ENCODE measurements at regions not wholly inside any gene's neighbourhood (a gene's known extent, or its start where the extent isn't known, plus 50 kb on each side); places are given as distances from the start of the nearest gene placed in this dataset.

- Histone ChIP-seq H3K4me3 (ENCODE audit: low read length) (no peak overlapping the region), H3K9me3 (ENCODE audit: low read length) (no peaks in the 10 kb centered on the region), H3K27me3 (ENCODE audit: insufficient read depth, low read depth, low read length) (no peaks in the 10 kb centered on the region), H3K4me2 (ENCODE audit: low read length) (no peak overlapping the region), H3F3A (ENCODE audit: insufficient read depth, low read length, poor library complexity, severe bottlenecking) (no peaks in the 10 kb centered on the region), H2AFZ (ENCODE audit: low read depth, low read length) (no peak overlapping the region), H3K36me3 (ENCODE audit: insufficient read depth, low read length) (no peaks in the 10 kb centered on the region), H3K9me2 (ENCODE audit: insufficient read depth, low read length) (no peaks in the 10 kb centered on the region), H3K27ac (ENCODE audit: low read length) (no peak overlapping the region), H3K9ac (ENCODE audit: low read length) (no peak overlapping the region), H4K20me1 (ENCODE audit: insufficient read depth) (no peaks in the 10 kb centered on the region), H3K79me2 (replicated peaks; ENCODE audit: insufficient read depth, low read length) (no peaks in the 10 kb centered on the region)
- no peak for TF ChIP-seq CTCF (IDR thresholded peaks at IDR 0.05; ENCODE audit: poor library complexity, severe bottlenecking)
- no peak for TF ChIP-seq SMC3 (conservative IDR thresholded peaks at IDR 0.05; ENCODE audit: poor library complexity)
- TF ChIP-seq POLR2AphosphoS5 (IDR thresholded peaks at IDR 0.05), result no peak
- no peak for TF ChIP-seq MXI1 (conservative IDR thresholded peaks at IDR 0.05; ENCODE audit: poor library complexity, severe bottlenecking)
- no peak for TF ChIP-seq EP300 (conservative IDR thresholded peaks at IDR 0.05; ENCODE audit: poor library complexity, severe bottlenecking)
- TF ChIP-seq EZH2 (IDR thresholded peaks at IDR 0.05; ENCODE audit: borderline replicate concordance, insufficient read depth, low read length, poor library complexity, severe bottlenecking), result no peak
- TF ChIP-seq TAF1 (IDR thresholded peaks at IDR 0.05; ENCODE audit: low read depth), result no peak
- TF ChIP-seq RAD21 (conservative IDR thresholded peaks at IDR 0.05), result no peak
- no peak for TF ChIP-seq REST (IDR thresholded peaks at IDR 0.05; ENCODE audit: borderline replicate concordance)
Observed at GRCh38 chr14:82060219-82060618, 526.6 kb upstream of the SEL1L start.

GRCh38 chr14:82067221-82067875 is 533.7 kb upstream of the SEL1L start:
- H3K4me3 ChIP-seq (ENCODE audit: low read length), result peak overlapping the region; percentile 49
- H3K27ac ChIP-seq (ENCODE audit: low read length), result peak overlapping the region; percentile 76
- no peaks in the 10 kb centered on the region for H3K9me3 ChIP-seq (ENCODE audit: low read length)
- no peaks in the 10 kb centered on the region for H3K27me3 ChIP-seq (ENCODE audit: insufficient read depth, low read depth, low read length)
- H3K9ac ChIP-seq (ENCODE audit: low read length), result peak overlapping the region; percentile 25
- H2AFZ ChIP-seq (ENCODE audit: low read depth, low read length), result no peak overlapping the region
- no peaks in the 10 kb centered on the region for H4K20me1 ChIP-seq (ENCODE audit: insufficient read depth)
- H3K9me2 ChIP-seq (ENCODE audit: insufficient read depth, low read length), result no peaks in the 10 kb centered on the region
- TF ChIP-seq POLR2AphosphoS5 (IDR thresholded peaks at IDR 0.05) (peak; percentile 78), EP300 (conservative IDR thresholded peaks at IDR 0.05; ENCODE audit: poor library complexity, severe bottlenecking) (peak; percentile 82), EZH2 (IDR thresholded peaks at IDR 0.05; ENCODE audit: borderline replicate concordance, insufficient read depth, low read length, poor library complexity, severe bottlenecking) (no peak), REST (IDR thresholded peaks at IDR 0.05; ENCODE audit: borderline replicate concordance) (peak; percentile 24), CTCF (IDR thresholded peaks at IDR 0.05; ENCODE audit: poor library complexity, severe bottlenecking) (no peak), SMC3 (conservative IDR thresholded peaks at IDR 0.05; ENCODE audit: poor library complexity) (no peak), MXI1 (conservative IDR thresholded peaks at IDR 0.05; ENCODE audit: poor library complexity, severe bottlenecking) (no peak), TAF1 (IDR thresholded peaks at IDR 0.05; ENCODE audit: low read depth) (no peak)
- no peaks in the 10 kb centered on the region for H3K79me2 ChIP-seq (replicated peaks; ENCODE audit: insufficient read depth, low read length)
- H3K4me2 ChIP-seq (ENCODE audit: low read length), result peak overlapping the region; percentile 45
- no peaks in the 10 kb centered on the region for H3K36me3 ChIP-seq (ENCODE audit: insufficient read depth, low read length)
- H3F3A ChIP-seq (ENCODE audit: insufficient read depth, low read length, poor library complexity, severe bottlenecking), result peaks cover 7% of the 10 kb centered on the region
